ENCODE measurements at regions not wholly inside any gene's neighbourhood (a gene's known extent, or its start where the extent isn't known, plus 50 kb on each side); places are given as distances from the start of the nearest gene placed in this dataset.

DNA sequence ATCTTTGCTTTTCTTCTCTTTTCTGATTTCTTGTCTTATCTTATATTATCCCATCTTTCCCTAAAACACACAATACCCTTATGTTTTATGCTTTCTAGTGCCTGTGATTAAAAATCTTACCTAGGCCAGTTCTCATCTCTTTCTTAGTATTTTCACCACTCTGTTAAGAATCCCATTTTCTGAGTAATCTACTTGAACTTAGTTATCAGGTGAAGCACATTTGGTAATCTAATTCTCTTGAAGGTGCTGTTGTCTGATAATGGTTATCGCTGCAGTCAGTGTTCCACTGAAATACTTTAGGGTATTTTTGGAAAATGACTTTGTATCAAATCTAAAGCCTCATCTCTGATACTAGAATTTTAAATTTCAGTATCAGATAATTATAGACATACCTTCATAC is 192.5 kb upstream of the MAN1A1 start:
- no peak for TF ChIP-seq YY1 (IDR thresholded peaks at IDR 0.05; ENCODE audit: insufficient read depth, insufficient replicate concordance, low read depth, low read length)
- TF ChIP-seq ATM (IDR thresholded peaks at IDR 0.05; ENCODE audit: borderline replicate concordance), result no peak
- TF ChIP-seq SP140L (CRISPR knock-in tag; IDR thresholded peaks at IDR 0.05; ENCODE audit: borderline replicate concordance), result no peak
- TF ChIP-seq ZBTB7A (CRISPR knock-in tag; IDR thresholded peaks at IDR 0.05), result no peak
- TF ChIP-seq SMYD3 (CRISPR knock-in tag; IDR thresholded peaks at IDR 0.05), result no peak
- no peak for TF ChIP-seq ZNF678 (CRISPR knock-in tag; IDR thresholded peaks at IDR 0.05)
- TF ChIP-seq PRMT3 (CRISPR knock-in tag; IDR thresholded peaks at IDR 0.05; ENCODE audit: borderline replicate concordance, low read depth), result no peak
- no peak for TF ChIP-seq ZNF850 (CRISPR knock-in tag; conservative IDR thresholded peaks at IDR 0.05)
- TF ChIP-seq MEIS1 (CRISPR knock-in tag; IDR thresholded peaks at IDR 0.05; ENCODE audit: borderline replicate concordance), result no peak
- no peak for TF ChIP-seq NCOR1 (IDR thresholded peaks at IDR 0.05; ENCODE audit: borderline replicate concordance, low read length)
- no peak for TF ChIP-seq FOXK1 (CRISPR knock-in tag; IDR thresholded peaks at IDR 0.05; ENCODE audit: borderline replicate concordance, low read depth)
- TF ChIP-seq, protein P1, sequence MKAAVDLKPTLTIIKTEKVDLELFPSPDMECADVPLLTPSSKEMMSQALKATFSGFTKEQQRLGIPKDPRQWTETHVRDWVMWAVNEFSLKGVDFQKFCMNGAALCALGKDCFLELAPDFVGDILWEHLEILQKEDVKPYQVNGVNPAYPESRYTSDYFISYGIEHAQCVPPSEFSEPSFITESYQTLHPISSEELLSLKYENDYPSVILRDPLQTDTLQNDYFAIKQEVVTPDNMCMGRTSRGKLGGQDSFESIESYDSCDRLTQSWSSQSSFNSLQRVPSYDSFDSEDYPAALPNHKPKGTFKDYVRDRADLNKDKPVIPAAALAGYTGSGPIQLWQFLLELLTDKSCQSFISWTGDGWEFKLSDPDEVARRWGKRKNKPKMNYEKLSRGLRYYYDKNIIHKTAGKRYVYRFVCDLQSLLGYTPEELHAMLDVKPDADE (CRISPR knock-in tag; IDR thresholded peaks at IDR 0.05), result no peak
- TF ChIP-seq, protein P2, sequence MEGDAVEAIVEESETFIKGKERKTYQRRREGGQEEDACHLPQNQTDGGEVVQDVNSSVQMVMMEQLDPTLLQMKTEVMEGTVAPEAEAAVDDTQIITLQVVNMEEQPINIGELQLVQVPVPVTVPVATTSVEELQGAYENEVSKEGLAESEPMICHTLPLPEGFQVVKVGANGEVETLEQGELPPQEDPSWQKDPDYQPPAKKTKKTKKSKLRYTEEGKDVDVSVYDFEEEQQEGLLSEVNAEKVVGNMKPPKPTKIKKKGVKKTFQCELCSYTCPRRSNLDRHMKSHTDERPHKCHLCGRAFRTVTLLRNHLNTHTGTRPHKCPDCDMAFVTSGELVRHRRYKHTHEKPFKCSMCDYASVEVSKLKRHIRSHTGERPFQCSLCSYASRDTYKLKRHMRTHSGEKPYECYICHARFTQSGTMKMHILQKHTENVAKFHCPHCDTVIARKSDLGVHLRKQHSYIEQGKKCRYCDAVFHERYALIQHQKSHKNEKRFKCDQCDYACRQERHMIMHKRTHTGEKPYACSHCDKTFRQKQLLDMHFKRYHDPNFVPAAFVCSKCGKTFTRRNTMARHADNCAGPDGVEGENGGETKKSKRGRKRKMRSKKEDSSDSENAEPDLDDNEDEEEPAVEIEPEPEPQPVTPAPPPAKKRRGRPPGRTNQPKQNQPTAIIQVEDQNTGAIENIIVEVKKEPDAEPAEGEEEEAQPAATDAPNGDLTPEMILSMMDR (CRISPR knock-in tag; IDR thresholded peaks at IDR 0.05), result no peak
- TF ChIP-seq SKI (IDR thresholded peaks at IDR 0.05; ENCODE audit: partially characterized antibody), result no peak
- no peak for TF ChIP-seq ZFP36 (IDR thresholded peaks at IDR 0.05; ENCODE audit: borderline replicate concordance, low read depth, low read length, partially characterized antibody)
- TF ChIP-seq, protein P3, sequence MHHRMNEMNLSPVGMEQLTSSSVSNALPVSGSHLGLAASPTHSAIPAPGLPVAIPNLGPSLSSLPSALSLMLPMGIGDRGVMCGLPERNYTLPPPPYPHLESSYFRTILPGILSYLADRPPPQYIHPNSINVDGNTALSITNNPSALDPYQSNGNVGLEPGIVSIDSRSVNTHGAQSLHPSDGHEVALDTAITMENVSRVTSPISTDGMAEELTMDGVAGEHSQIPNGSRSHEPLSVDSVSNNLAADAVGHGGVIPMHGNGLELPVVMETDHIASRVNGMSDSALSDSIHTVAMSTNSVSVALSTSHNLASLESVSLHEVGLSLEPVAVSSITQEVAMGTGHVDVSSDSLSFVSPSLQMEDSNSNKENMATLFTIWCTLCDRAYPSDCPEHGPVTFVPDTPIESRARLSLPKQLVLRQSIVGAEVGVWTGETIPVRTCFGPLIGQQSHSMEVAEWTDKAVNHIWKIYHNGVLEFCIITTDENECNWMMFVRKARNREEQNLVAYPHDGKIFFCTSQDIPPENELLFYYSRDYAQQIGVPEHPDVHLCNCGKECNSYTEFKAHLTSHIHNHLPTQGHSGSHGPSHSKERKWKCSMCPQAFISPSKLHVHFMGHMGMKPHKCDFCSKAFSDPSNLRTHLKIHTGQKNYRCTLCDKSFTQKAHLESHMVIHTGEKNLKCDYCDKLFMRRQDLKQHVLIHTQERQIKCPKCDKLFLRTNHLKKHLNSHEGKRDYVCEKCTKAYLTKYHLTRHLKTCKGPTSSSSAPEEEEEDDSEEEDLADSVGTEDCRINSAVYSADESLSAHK (CRISPR knock-in tag; IDR thresholded peaks at IDR 0.05; ENCODE audit: borderline replicate concordance), result no peak
- FAIRE-seq, result no peak
- no peak for DNase-seq (ENCODE audit: low spot score)
- intact Hi-C loops (cut with micrococcal nuclease; ENCODE audit: unreplicated experiment) (no loop called here), in situ Hi-C loops (cut with HindIII; ENCODE audit: extremely low pct_ligation_motif_present, low pct_unique_long_range_greater_than_20kb) (no loop called here)
- no peak overlapping the region for H3K4me2 ChIP-seq (ENCODE audit: low read depth, low read length)
- H3K36me3 ChIP-seq (replicated peaks in 1 of 2; ENCODE audit: control insufficient read depth in 1 of 2, insufficient read depth in 2 of 2, low read length in 2 of 2), result no peaks in the 10 kb centered on the region
- no peaks in the 10 kb centered on the region for H3K4me1 ChIP-seq (ENCODE audit: insufficient read depth, low read length)
- H3K79me2 ChIP-seq (ENCODE audit: insufficient read depth, low read length), result no peaks in the 10 kb centered on the region
- ChIA-PET CTCF (ENCODE audit: low intra/inter-chr PET ratio, low total read pairs) (no interaction called here), POLR2A (no interaction called here)
- WGBS (ENCODE audit: low lambda C conversion rate), result 98% methylated on average over 1 of the region's 1 CpG
- no peak overlapping the region for H2AFZ ChIP-seq (ENCODE audit: low read length)
- no peaks in the 10 kb centered on the region for H4K20me1 ChIP-seq (ENCODE audit: insufficient read depth, low read length)
- no peaks in the 10 kb centered on the region for H3K9me3 ChIP-seq (ENCODE audit: low read length)
- no peak overlapping the region for H3K27ac ChIP-seq (ENCODE audit: extremely low read length, insufficient read depth, low read length)
- no peak for ATAC-seq
- BruUV-seq (replicated peaks), result no TSS peak
- H3K4me3 ChIP-seq (replicated peaks in 1 of 3; ENCODE audit: insufficient read depth in 1 of 3, low read depth in 2 of 3, low read length in 3 of 3), result no peak overlapping the region
- no peaks in the 10 kb centered on the region for H3K27me3 ChIP-seq (ENCODE audit: control insufficient read depth in 1 of 2, insufficient read depth in 2 of 2, low read length in 2 of 2)
- no peak overlapping the region for H3K9ac ChIP-seq (ENCODE audit: insufficient read depth, low read depth, low read length)
